Osteoblast (primary cell): ENCODE measurements at regions not wholly inside any gene's neighbourhood (a gene's known extent, or its start where the extent isn't known, plus 50 kb on each side); places are given as distances from the start of the nearest gene placed in this dataset.

ENCODE experiments used
- DNase-seq: peaks from one replicate; pipeline ENCODE4 v3.0.0; 2011; ENCODE audit warnings: low spot score, mixed read lengths; ENCODE audit not compliant: insufficient read length; ENCODE audit errors: missing footprints
- H2AFZ ChIP-seq: 2 replicates; pipeline ENCODE4 v1.6.0; 2011; ENCODE audit warnings: mild to moderate bottlenecking, low read length
- H3K27ac ChIP-seq: 2 replicates; pipeline ENCODE4 v1.5.1; 2011; ENCODE audit warnings: mild to moderate bottlenecking, low read depth, low read length, moderate library complexity
- H3K27me3 ChIP-seq: 2 replicates; pipeline ENCODE4 v1.6.0; 2012; ENCODE audit warnings: mild to moderate bottlenecking, control low read depth, inconsistent platforms, low read length, moderate library complexity; ENCODE audit not compliant: insufficient read depth
- H3K36me3 ChIP-seq: 2 replicates; pipeline ENCODE4 v1.5.1; 2011; ENCODE audit warnings: mild to moderate bottlenecking, low read length, control low read depth, moderate library complexity; ENCODE audit not compliant: insufficient read depth
- H3K4me1 ChIP-seq: 2 replicates; pipeline ENCODE4 v1.5.1; 2011; ENCODE audit warnings: mild to moderate bottlenecking, low read length, control low read depth, moderate library complexity; ENCODE audit not compliant: insufficient read depth
- H3K4me2 ChIP-seq: 2 replicates; pipeline ENCODE4 v1.6.0; 2011; ENCODE audit warnings: mild to moderate bottlenecking, low read length; ENCODE audit not compliant: insufficient read depth
- H3K4me3 ChIP-seq: fragments of 200-600 bp; sonication (generic); 3 replicates; pipeline ENCODE4 v1.5.1; 2012; ENCODE audit warnings: mild to moderate bottlenecking, low read length, inconsistent platforms; ENCODE audit not compliant: insufficient read depth
- H3K79me2 ChIP-seq: 2 replicates; pipeline ENCODE4 v1.6.0; 2012; ENCODE audit warnings: mild to moderate bottlenecking, low read length, control low read depth, inconsistent platforms; ENCODE audit not compliant: insufficient read depth
- H3K9me3 ChIP-seq: 2 replicates; pipeline ENCODE4 v1.5.1; 2011; ENCODE audit warnings: low read depth, low read length, control low read depth
- H4K20me1 ChIP-seq: 2 replicates; pipeline ENCODE4 v1.6.0; 2012; ENCODE audit warnings: mild to moderate bottlenecking, low read length, control low read depth; ENCODE audit not compliant: insufficient read depth
- CTCF ChIP-seq: IDR thresholded peaks from 2 replicates; pipeline ENCODE4 v1.5.1; 2011; ENCODE audit warnings: mild to moderate bottlenecking, low read depth, low read length, moderate library complexity; ENCODE audit errors: extremely low read depth

GRCh38 chr11:26121466-26121865, 210.5 kb upstream of the ANO3 start:
- no peak for DNase-seq
- Histone ChIP-seq H4K20me1 (no peaks in the 10 kb centered on the region), H3K4me3 (no peak overlapping the region), H3K79me2 (no peaks in the 10 kb centered on the region), H3K4me2 (no peak overlapping the region), H2AFZ (no peak overlapping the region), H3K9me3 (no peaks in the 10 kb centered on the region), H3K27ac (no peak overlapping the region), H3K27me3 (no peaks in the 10 kb centered on the region), H3K36me3 (no peaks in the 10 kb centered on the region), H3K4me1 (no peaks in the 10 kb centered on the region)
- no peak for TF ChIP-seq CTCF

GRCh38 chr11:26126741-26127140, 205.2 kb upstream of the ANO3 start:
- H4K20me1 ChIP-seq: no peaks in the 10 kb centered on the region
- H3K27ac ChIP-seq: no peak overlapping the region
- no peaks in the 10 kb centered on the region for H3K79me2 ChIP-seq
- no peak for DNase-seq
- no peaks in the 10 kb centered on the region for H3K4me1 ChIP-seq
- no peak overlapping the region for H3K4me3 ChIP-seq
- no peaks in the 10 kb centered on the region for H3K27me3 ChIP-seq
- no peak overlapping the region for H3K4me2 ChIP-seq
- no peak for TF ChIP-seq CTCF
- no peaks in the 10 kb centered on the region for H3K36me3 ChIP-seq
- no peak overlapping the region for H2AFZ ChIP-seq
- no peaks in the 10 kb centered on the region for H3K9me3 ChIP-seq

GRCh38 chr11:26127336-26127735, 204.6 kb upstream of the ANO3 start:
- no peaks in the 10 kb centered on the region for H3K79me2 ChIP-seq
- H3K4me3 ChIP-seq: no peak overlapping the region
- no peak overlapping the region for H2AFZ ChIP-seq
- no peak for TF ChIP-seq CTCF
- no peak overlapping the region for H3K27ac ChIP-seq
- no peaks in the 10 kb centered on the region for H3K27me3 ChIP-seq
- no peak for DNase-seq
- no peak overlapping the region for H3K4me2 ChIP-seq
- H3K9me3 ChIP-seq: no peaks in the 10 kb centered on the region
- no peaks in the 10 kb centered on the region for H3K4me1 ChIP-seq
- no peaks in the 10 kb centered on the region for H4K20me1 ChIP-seq
- no peaks in the 10 kb centered on the region for H3K36me3 ChIP-seq

GRCh38 chr11:26131406-26131805, 200.5 kb upstream of the ANO3 start:
- H3K79me2 ChIP-seq: no peaks in the 10 kb centered on the region
- H4K20me1 ChIP-seq: no peaks in the 10 kb centered on the region
- no peak overlapping the region for H3K27ac ChIP-seq
- no peak for DNase-seq
- no peaks in the 10 kb centered on the region for H3K4me1 ChIP-seq
- no peaks in the 10 kb centered on the region for H3K36me3 ChIP-seq
- no peak overlapping the region for H3K4me2 ChIP-seq
- no peak overlapping the region for H3K4me3 ChIP-seq
- TF ChIP-seq CTCF: no peak
- no peak overlapping the region for H2AFZ ChIP-seq
- H3K9me3 ChIP-seq: no peaks in the 10 kb centered on the region
- H3K27me3 ChIP-seq: no peaks in the 10 kb centered on the region
